Neural cell (in vitro differentiated cells): ENCODE measurements at regions not wholly inside any gene's neighbourhood (a gene's known extent, or its start where the extent isn't known, plus 50 kb on each side); places are given as distances from the start of the nearest gene placed in this dataset.

Experiments used
- H2AFZ ChIP-seq: fragments of 200-600, 300-800 bp; sonication (generic), shearing (Covaris generic); 2 replicates; pipeline ENCODE4 v1.6.0; 2014; ENCODE audit warnings: low read depth, mild to moderate bottlenecking, antibody characterized with exemption, low read length, moderate library complexity
- H3F3A ChIP-seq: fragments of 200-600 bp; shearing (Covaris generic); 2 replicates; pipeline ENCODE4 v1.6.1; 2016; ENCODE audit warnings: mild to moderate bottlenecking, moderate library complexity, mixed read lengths, antibody characterized with exemption, low read length; ENCODE audit not compliant: insufficient read depth, poor library complexity, severe bottlenecking
- H3K27ac ChIP-seq: fragments of 200-600, 300-800 bp; sonication (generic), shearing (Covaris generic); 2 replicates; pipeline ENCODE4 v1.5.1; 2014; ENCODE audit warnings: mild to moderate bottlenecking, low read length, moderate library complexity
- H3K27me3 ChIP-seq: fragments of 300-800, 200-600 bp; sonication (generic), shearing (Covaris generic); 2 replicates; pipeline ENCODE4 v1.6.0; 2014; ENCODE audit warnings: mild to moderate bottlenecking, low read depth, low read length, moderate library complexity; ENCODE audit not compliant: insufficient read depth
- H3K36me3 ChIP-seq: fragments of 300-800, 200-600 bp; sonication (generic), shearing (Covaris generic); 2 replicates; pipeline ENCODE4 v1.5.1; 2014; ENCODE audit warnings: mild to moderate bottlenecking, antibody characterized with exemption, low read length, moderate library complexity; ENCODE audit not compliant: insufficient read depth
- H3K4me2 ChIP-seq: fragments of 300-800, 200-600 bp; sonication (generic), shearing (Covaris generic); 2 replicates; pipeline ENCODE4 v1.6.0; 2014; ENCODE audit warnings: mild to moderate bottlenecking, low read length
- H3K4me3 ChIP-seq: fragments of 300-800, 200-600 bp; sonication (generic), shearing (Covaris generic); 2 replicates; pipeline ENCODE4 v1.5.1; 2014; ENCODE audit warnings: mild to moderate bottlenecking, low read length, moderate library complexity
- H3K79me2 ChIP-seq: fragments of 200-600 bp; shearing (Covaris generic); replicated peaks from 2 replicates; pipeline ENCODE4 v1.6.0; 2014; ENCODE audit warnings: mild to moderate bottlenecking, low read length, moderate library complexity; ENCODE audit not compliant: insufficient read depth
- H3K9ac ChIP-seq: fragments of 300-800, 200-600 bp; sonication (generic), shearing (Covaris generic); 2 replicates; pipeline ENCODE4 v1.6.1; 2016; ENCODE audit warnings: mild to moderate bottlenecking, low read length, mixed read lengths
- H3K9me2 ChIP-seq: fragments of 200-600 bp; shearing (Covaris generic); 2 replicates; pipeline ENCODE4 v1.6.1; 2016; ENCODE audit warnings: mild to moderate bottlenecking, low read length, mixed read lengths; ENCODE audit not compliant: insufficient read depth
- H3K9me3 ChIP-seq: fragments of 200-600, 300-800 bp; sonication (generic), shearing (Covaris generic); 2 replicates; pipeline ENCODE4 v1.6.1; 2016; ENCODE audit warnings: mild to moderate bottlenecking, mixed run types, low read length, moderate library complexity, mixed read lengths
- H4K20me1 ChIP-seq: fragments of 200-600 bp; shearing (Covaris generic); 2 replicates; pipeline ENCODE4 v1.6.1; 2016; ENCODE audit warnings: mild to moderate bottlenecking, mixed run types; ENCODE audit not compliant: insufficient read depth
- EP300 ChIP-seq: fragments of 450-650 bp; conservative IDR thresholded peaks from 2 replicates; pipeline ENCODE4 v1.6.1; 2014; ENCODE audit warnings: antibody characterized with exemption, mild to moderate bottlenecking, moderate library complexity; ENCODE audit not compliant: poor library complexity, severe bottlenecking
- EZH2 ChIP-seq: fragments of 200-600, 300-800 bp; shearing (Covaris generic), sonication (generic); IDR thresholded peaks from 2 replicates; pipeline ENCODE4 v1.6.1; 2014; ENCODE audit warnings: antibody characterized with exemption, low read length, borderline replicate concordance, mild to moderate bottlenecking; ENCODE audit not compliant: insufficient read depth, poor library complexity, severe bottlenecking
- MXI1 ChIP-seq: fragments of 450-650 bp; conservative IDR thresholded peaks from 2 replicates; pipeline ENCODE4 v1.6.1; 2014; ENCODE audit warnings: antibody characterized with exemption, mild to moderate bottlenecking; ENCODE audit not compliant: poor library complexity, severe bottlenecking
- POLR2AphosphoS5 ChIP-seq: IDR thresholded peaks from 2 replicates; pipeline ENCODE4 v1.6.1; 2012
- RAD21 ChIP-seq: fragments of 450-650 bp; conservative IDR thresholded peaks from 2 replicates; pipeline ENCODE4 v1.6.1; 2014; ENCODE audit warnings: antibody characterized with exemption, mild to moderate bottlenecking, moderate library complexity
- SMC3 ChIP-seq: fragments of 450-650 bp; conservative IDR thresholded peaks from 2 replicates; pipeline ENCODE4 v1.6.1; 2014; ENCODE audit warnings: antibody characterized with exemption, mild to moderate bottlenecking, moderate library complexity; ENCODE audit not compliant: poor library complexity
- TAF1 ChIP-seq: IDR thresholded peaks from 2 replicates; pipeline ENCODE4 v1.6.1; 2012; ENCODE audit warnings: low read depth
- TF ChIP-seq, protein P1 (sequence below): IDR thresholded peaks from 2 replicates; pipeline ENCODE4 v1.6.1; 2012; ENCODE audit warnings: borderline replicate concordance
- TF ChIP-seq, protein P2 (sequence below): fragments of 450-650 bp; IDR thresholded peaks from 2 replicates; pipeline ENCODE4 v1.5.1; 2014; ENCODE audit warnings: antibody characterized with exemption, mild to moderate bottlenecking, moderate library complexity; ENCODE audit not compliant: poor library complexity, severe bottlenecking

DNA sequence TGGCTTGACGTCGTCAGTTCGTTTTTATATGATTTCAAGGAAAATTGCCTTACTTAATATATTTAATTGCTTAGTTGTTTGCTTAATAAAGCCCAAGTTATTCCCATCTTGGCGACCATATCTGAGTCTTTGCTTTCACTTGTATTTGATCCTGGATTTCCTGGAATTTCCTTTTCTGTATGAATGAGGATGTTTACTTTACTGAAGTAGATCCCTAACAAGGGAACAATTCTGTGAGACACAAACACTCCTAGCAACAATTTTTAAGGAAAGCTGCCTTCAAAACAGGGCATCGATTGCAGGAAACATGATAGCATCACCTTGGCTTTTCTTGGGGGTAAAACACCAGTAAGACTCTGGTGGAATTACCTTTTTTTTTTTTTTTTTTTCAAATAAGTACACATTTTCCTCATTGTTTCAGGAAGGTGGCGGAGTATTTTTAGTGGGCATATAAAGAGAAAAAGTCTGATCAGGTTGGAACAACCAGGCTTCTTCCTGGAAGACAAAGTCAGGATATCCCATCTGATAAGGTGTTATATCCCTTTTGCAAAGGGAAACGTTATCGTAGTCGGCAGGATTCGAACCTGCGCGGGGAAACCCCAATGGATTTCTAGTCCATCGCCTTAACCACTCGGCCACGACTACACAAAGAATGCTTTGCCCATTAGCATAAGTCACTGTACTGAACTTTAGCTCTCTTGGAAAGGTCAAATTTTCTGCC is 68.5 kb upstream of the ZNF184 start:
- Histone ChIP-seq H3F3A (no peaks in the 10 kb centered on the region), H3K9ac (no peak overlapping the region), H3K36me3 (no peaks in the 10 kb centered on the region), H3K9me2 (no peaks in the 10 kb centered on the region), H3K27me3 (peaks cover 71% of the 10 kb centered on the region), H3K27ac (no peak overlapping the region), H2AFZ (no peak overlapping the region), H3K9me3 (peaks cover 6% of the 10 kb centered on the region), H3K4me2 (no peak overlapping the region), H3K79me2 (no peaks in the 10 kb centered on the region), H4K20me1 (no peaks in the 10 kb centered on the region), H3K4me3 (no peak overlapping the region)
- TF ChIP-seq RAD21 (no peak), TAF1 (no peak), SMC3 (no peak), EZH2 (no peak), POLR2AphosphoS5 (no peak), MXI1 (no peak), EP300 (no peak)
- TF ChIP-seq, protein P1, sequence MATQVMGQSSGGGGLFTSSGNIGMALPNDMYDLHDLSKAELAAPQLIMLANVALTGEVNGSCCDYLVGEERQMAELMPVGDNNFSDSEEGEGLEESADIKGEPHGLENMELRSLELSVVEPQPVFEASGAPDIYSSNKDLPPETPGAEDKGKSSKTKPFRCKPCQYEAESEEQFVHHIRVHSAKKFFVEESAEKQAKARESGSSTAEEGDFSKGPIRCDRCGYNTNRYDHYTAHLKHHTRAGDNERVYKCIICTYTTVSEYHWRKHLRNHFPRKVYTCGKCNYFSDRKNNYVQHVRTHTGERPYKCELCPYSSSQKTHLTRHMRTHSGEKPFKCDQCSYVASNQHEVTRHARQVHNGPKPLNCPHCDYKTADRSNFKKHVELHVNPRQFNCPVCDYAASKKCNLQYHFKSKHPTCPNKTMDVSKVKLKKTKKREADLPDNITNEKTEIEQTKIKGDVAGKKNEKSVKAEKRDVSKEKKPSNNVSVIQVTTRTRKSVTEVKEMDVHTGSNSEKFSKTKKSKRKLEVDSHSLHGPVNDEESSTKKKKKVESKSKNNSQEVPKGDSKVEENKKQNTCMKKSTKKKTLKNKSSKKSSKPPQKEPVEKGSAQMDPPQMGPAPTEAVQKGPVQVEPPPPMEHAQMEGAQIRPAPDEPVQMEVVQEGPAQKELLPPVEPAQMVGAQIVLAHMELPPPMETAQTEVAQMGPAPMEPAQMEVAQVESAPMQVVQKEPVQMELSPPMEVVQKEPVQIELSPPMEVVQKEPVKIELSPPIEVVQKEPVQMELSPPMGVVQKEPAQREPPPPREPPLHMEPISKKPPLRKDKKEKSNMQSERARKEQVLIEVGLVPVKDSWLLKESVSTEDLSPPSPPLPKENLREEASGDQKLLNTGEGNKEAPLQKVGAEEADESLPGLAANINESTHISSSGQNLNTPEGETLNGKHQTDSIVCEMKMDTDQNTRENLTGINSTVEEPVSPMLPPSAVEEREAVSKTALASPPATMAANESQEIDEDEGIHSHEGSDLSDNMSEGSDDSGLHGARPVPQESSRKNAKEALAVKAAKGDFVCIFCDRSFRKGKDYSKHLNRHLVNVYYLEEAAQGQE = no peak
- TF ChIP-seq, protein P2, sequence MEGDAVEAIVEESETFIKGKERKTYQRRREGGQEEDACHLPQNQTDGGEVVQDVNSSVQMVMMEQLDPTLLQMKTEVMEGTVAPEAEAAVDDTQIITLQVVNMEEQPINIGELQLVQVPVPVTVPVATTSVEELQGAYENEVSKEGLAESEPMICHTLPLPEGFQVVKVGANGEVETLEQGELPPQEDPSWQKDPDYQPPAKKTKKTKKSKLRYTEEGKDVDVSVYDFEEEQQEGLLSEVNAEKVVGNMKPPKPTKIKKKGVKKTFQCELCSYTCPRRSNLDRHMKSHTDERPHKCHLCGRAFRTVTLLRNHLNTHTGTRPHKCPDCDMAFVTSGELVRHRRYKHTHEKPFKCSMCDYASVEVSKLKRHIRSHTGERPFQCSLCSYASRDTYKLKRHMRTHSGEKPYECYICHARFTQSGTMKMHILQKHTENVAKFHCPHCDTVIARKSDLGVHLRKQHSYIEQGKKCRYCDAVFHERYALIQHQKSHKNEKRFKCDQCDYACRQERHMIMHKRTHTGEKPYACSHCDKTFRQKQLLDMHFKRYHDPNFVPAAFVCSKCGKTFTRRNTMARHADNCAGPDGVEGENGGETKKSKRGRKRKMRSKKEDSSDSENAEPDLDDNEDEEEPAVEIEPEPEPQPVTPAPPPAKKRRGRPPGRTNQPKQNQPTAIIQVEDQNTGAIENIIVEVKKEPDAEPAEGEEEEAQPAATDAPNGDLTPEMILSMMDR = no peak

DNA sequence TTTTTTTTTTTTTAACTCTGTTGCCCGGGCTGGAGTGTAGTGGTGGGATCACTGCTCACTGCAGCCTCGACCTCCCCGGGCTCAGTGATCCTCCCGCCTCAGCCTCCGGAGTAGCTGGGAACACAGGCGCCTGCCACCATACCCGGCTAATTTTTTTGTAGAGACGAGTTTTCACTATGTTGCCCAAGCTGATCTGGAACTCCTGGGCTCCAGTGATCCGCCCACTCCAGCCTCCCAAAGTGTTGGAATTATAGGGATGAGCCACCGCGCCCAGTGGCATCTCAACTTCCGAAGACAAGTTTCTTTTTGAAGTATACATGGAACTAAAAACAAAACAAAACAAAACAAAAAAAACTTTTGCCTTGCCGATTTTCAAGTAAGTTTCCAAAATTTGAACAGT is 66.6 kb upstream of the ZNF184 start:
- H3K9me3 ChIP-seq = peaks cover 5% of the 10 kb centered on the region
- TF ChIP-seq TAF1 (no peak), EP300 (no peak), RAD21 (no peak), SMC3 (no peak), EZH2 (no peak), MXI1 (no peak), POLR2AphosphoS5 (no peak)
- TF ChIP-seq, protein P1 = no peak
- TF ChIP-seq, protein P2 = no peak
- no peak overlapping the region for H3K27ac ChIP-seq
- no peaks in the 10 kb centered on the region for H3K79me2 ChIP-seq
- no peak overlapping the region for H2AFZ ChIP-seq
- H3K27me3 ChIP-seq = peaks cover 53% of the 10 kb centered on the region
- no peak overlapping the region for H3K9ac ChIP-seq
- H3F3A ChIP-seq = no peaks in the 10 kb centered on the region
- no peak overlapping the region for H3K4me3 ChIP-seq
- H3K36me3 ChIP-seq = no peaks in the 10 kb centered on the region
- H3K4me2 ChIP-seq = no peak overlapping the region
- no peaks in the 10 kb centered on the region for H3K9me2 ChIP-seq
- H4K20me1 ChIP-seq = no peaks in the 10 kb centered on the region
